ENCODE measurements at regions not wholly inside any gene's neighbourhood (a gene's known extent, or its start where the extent isn't known, plus 50 kb on each side); places are given as distances from the start of the nearest gene placed in this dataset.

DNA sequence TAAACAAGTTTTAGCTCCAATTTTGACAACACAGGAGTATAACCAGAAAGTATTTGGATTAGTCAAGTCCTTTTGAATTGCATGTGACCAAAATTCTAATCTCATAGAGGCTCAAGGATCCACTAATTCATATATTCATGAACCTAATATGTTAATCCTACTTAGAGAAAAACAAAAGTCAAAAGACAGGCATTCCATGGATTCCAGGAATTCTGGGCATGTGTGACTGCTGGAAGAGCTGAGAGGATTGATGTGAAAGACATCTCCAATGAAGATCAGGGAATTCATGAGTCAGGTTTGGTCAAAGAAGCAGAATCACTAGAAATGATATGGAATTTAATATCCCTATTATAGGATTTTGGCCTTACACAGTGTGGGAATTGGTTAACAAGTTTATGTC, 1494.6 kb upstream of the DDX18 start:
- TF ChIP-seq EZH2phosphoT487 (IDR thresholded peaks at IDR 0.05; ENCODE audit: borderline replicate concordance, low read length) = no peak
- no peak for TF ChIP-seq EZH2 (IDR thresholded peaks at IDR 0.05; ENCODE audit: low read length, unreplicated experiment)
- TF ChIP-seq, protein P1, sequence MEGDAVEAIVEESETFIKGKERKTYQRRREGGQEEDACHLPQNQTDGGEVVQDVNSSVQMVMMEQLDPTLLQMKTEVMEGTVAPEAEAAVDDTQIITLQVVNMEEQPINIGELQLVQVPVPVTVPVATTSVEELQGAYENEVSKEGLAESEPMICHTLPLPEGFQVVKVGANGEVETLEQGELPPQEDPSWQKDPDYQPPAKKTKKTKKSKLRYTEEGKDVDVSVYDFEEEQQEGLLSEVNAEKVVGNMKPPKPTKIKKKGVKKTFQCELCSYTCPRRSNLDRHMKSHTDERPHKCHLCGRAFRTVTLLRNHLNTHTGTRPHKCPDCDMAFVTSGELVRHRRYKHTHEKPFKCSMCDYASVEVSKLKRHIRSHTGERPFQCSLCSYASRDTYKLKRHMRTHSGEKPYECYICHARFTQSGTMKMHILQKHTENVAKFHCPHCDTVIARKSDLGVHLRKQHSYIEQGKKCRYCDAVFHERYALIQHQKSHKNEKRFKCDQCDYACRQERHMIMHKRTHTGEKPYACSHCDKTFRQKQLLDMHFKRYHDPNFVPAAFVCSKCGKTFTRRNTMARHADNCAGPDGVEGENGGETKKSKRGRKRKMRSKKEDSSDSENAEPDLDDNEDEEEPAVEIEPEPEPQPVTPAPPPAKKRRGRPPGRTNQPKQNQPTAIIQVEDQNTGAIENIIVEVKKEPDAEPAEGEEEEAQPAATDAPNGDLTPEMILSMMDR (conservative IDR thresholded peaks at IDR 0.05; ENCODE audit: low read depth, low read length) = no peak
- CTCF ChIA-PET = no interaction called here
- H3K27ac ChIP-seq (ENCODE audit: low read length) = no peak overlapping the region
- ATAC-seq = no peak
- no peaks in the 10 kb centered on the region for H3K36me3 ChIP-seq (ENCODE audit: low read depth, low read length)
- no peak for DNase-seq
- intact Hi-C loops (cut with micrococcal nuclease) = no loop called here
- H3K4me3 ChIP-seq (ENCODE audit: low read length) = no peak overlapping the region
- POLR2A ChIA-PET (ENCODE audit: unreplicated experiment) = no interaction called here
- no peaks in the 10 kb centered on the region for H3K79me2 ChIP-seq (ENCODE audit: low read length)
- H3K9me3 ChIP-seq (ENCODE audit: low read length) = no peaks in the 10 kb centered on the region
- H3F3A ChIP-seq (ENCODE audit: low read length, unreplicated experiment) = no peaks in the 10 kb centered on the region
- no peak overlapping the region for H2AFZ ChIP-seq (ENCODE audit: low read length)
- no peaks in the 10 kb centered on the region for H3K27me3 ChIP-seq (ENCODE audit: low read length)
- no peak overlapping the region for H3K9ac ChIP-seq (ENCODE audit: low read length)
- no peaks in the 10 kb centered on the region for H4K20me1 ChIP-seq (ENCODE audit: low read length)
- H3K4me1 ChIP-seq (ENCODE audit: insufficient read depth, low read length) = no peaks in the 10 kb centered on the region
- no peaks in the 10 kb centered on the region for H3K9me2 ChIP-seq (replicated peaks; ENCODE audit: low read length)
- H3K4me2 ChIP-seq (ENCODE audit: low read length) = no peak overlapping the region
- BruUV-seq (replicated peaks) = no TSS peak

GRCh38 chr2:116329280-116329679, 1485.2 kb upstream of the DDX18 start:
- DNase-seq = no peak
- no peak overlapping the region for H3K4me2 ChIP-seq (ENCODE audit: low read length)
- peaks cover 3% of the 10 kb centered on the region; the same call in 1 of the 2 replicates for H3K9me3 ChIP-seq (ENCODE audit: low read length)
- H3K9ac ChIP-seq (ENCODE audit: low read length) = no peak overlapping the region
- ChIA-PET CTCF (no interaction called here), POLR2A (ENCODE audit: unreplicated experiment) (no interaction called here)
- intact Hi-C loops (cut with micrococcal nuclease) = no loop called here
- H3K4me1 ChIP-seq (ENCODE audit: insufficient read depth, low read length) = no peaks in the 10 kb centered on the region
- TF ChIP-seq, protein P1 (conservative IDR thresholded peaks at IDR 0.05; ENCODE audit: low read depth, low read length) = no peak
- TF ChIP-seq EZH2phosphoT487 (IDR thresholded peaks at IDR 0.05; ENCODE audit: borderline replicate concordance, low read length) (no peak), EZH2 (IDR thresholded peaks at IDR 0.05; ENCODE audit: low read length, unreplicated experiment) (no peak)
- no peak for ATAC-seq
- H3K9me2 ChIP-seq (replicated peaks; ENCODE audit: low read length) = no peaks in the 10 kb centered on the region
- H3K79me2 ChIP-seq (ENCODE audit: low read length) = no peaks in the 10 kb centered on the region
- no TSS peak for BruUV-seq (replicated peaks)
- H3K36me3 ChIP-seq (ENCODE audit: low read depth, low read length) = no peaks in the 10 kb centered on the region
- H4K20me1 ChIP-seq (ENCODE audit: low read length) = no peaks in the 10 kb centered on the region
- no peaks in the 10 kb centered on the region for H3K27me3 ChIP-seq (ENCODE audit: low read length)
- H3K27ac ChIP-seq (ENCODE audit: low read length) = no peak overlapping the region
- H3F3A ChIP-seq (ENCODE audit: low read length, unreplicated experiment) = no peaks in the 10 kb centered on the region
- no peak overlapping the region for H3K4me3 ChIP-seq (ENCODE audit: low read length)
- H2AFZ ChIP-seq (ENCODE audit: low read length) = no peak overlapping the region

- Histone ChIP-seq H4K20me1 (ENCODE audit: low read length) (no peaks in the 10 kb centered on the region), H3K27ac (ENCODE audit: low read length) (no peak overlapping the region), H3F3A (ENCODE audit: low read length, unreplicated experiment) (no peaks in the 10 kb centered on the region), H3K4me2 (ENCODE audit: low read length) (no peak overlapping the region), H3K9ac (ENCODE audit: low read length) (no peak overlapping the region), H3K27me3 (ENCODE audit: low read length) (no peaks in the 10 kb centered on the region), H3K9me2 (replicated peaks; ENCODE audit: low read length) (no peaks in the 10 kb centered on the region), H3K4me1 (ENCODE audit: insufficient read depth, low read length) (no peaks in the 10 kb centered on the region), H3K36me3 (ENCODE audit: low read depth, low read length) (no peaks in the 10 kb centered on the region), H3K9me3 (ENCODE audit: low read length) (no peaks in the 10 kb centered on the region), H2AFZ (ENCODE audit: low read length) (no peak overlapping the region), H3K79me2 (ENCODE audit: low read length) (no peaks in the 10 kb centered on the region), H3K4me3 (ENCODE audit: low read length) (no peak overlapping the region)
- intact Hi-C loops (cut with micrococcal nuclease) = no loop called here
- POLR2A ChIA-PET (ENCODE audit: unreplicated experiment) = no interaction called here
- DNase-seq = no peak
- CTCF ChIA-PET = no interaction called here
- TF ChIP-seq EZH2 (IDR thresholded peaks at IDR 0.05; ENCODE audit: low read length, unreplicated experiment) (no peak), EZH2phosphoT487 (IDR thresholded peaks at IDR 0.05; ENCODE audit: borderline replicate concordance, low read length) (no peak)
- TF ChIP-seq, protein P1 (conservative IDR thresholded peaks at IDR 0.05; ENCODE audit: low read depth, low read length) = no peak
- no peak for ATAC-seq
- no TSS peak for BruUV-seq (replicated peaks)
Observed at GRCh38 chr2:116340690-116341089, 1473.8 kb upstream of the DDX18 start.

Measured in PC-3 (cell line).